Activated B cell treated with CpG ODN at 0.5 μM for 24 hours (primary cell): ENCODE measurements at regions not wholly inside any gene's neighbourhood (a gene's known extent, or its start where the extent isn't known, plus 50 kb on each side); places are given as distances from the start of the nearest gene placed in this dataset.

Experiments used
- ATAC-seq: fragments of 200-7000 bp; cut with Tn5 transposase; one replicate; pipeline ENCODE4 v1.10.0; 2021; ENCODE audit warnings: low read depth, mild to moderate bottlenecking, moderate library complexity
- CTCF ChIA-PET: fragments of 350-600 bp; sonication (Branson Sonifier 250); formaldehyde crosslinking; loops from one replicate; lab custom pipeline; 2021; ENCODE audit warnings: antibody characterized with exemption; lab: Charles Lee
- POLR2A ChIA-PET: fragments of 350-600 bp; sonication (Branson Sonifier 250); formaldehyde crosslinking; loops from one replicate; lab custom pipeline; 2021; ENCODE audit warnings: antibody characterized with exemption; lab: Charles Lee
- DNase-seq: peaks from one replicate; pipeline ENCODE4 v3.0.0; 2022
- H3K27ac Mint-ChIP-seq: one replicate; pipeline ENCODE4 v1.8.0; 2020; ENCODE audit warnings: mixed read lengths
- H3K27me3 Mint-ChIP-seq: one replicate; pipeline ENCODE4 v1.8.0; 2021; ENCODE audit warnings: mixed read lengths
- H3K36me3 Mint-ChIP-seq: one replicate; pipeline ENCODE4 v1.8.0; 2021; ENCODE audit warnings: low read depth, mixed read lengths
- H3K4me1 Mint-ChIP-seq: one replicate; pipeline ENCODE4 v1.8.0; 2021; ENCODE audit warnings: mixed read lengths
- H3K4me3 Mint-ChIP-seq: one replicate; pipeline ENCODE4 v1.8.0; 2020; ENCODE audit warnings: mild to moderate bottlenecking, mixed read lengths
- H3K9me3 Mint-ChIP-seq: one replicate; pipeline ENCODE4 v1.8.0; 2020; ENCODE audit warnings: mixed read lengths
- intact Hi-C: fragments of 100-400 bp; cut with micrococcal nuclease; formaldehyde crosslinking; loops from one replicate; pipeline ENCODE4 v1.15.1; 2024
- TF ChIP-seq, protein P1 (sequence below): fragments of 200-600 bp; IDR thresholded peaks from one replicate; pipeline ENCODE4 v1.8.0; 2022; ENCODE audit warnings: antibody characterized with exemption, mild to moderate bottlenecking

DNA sequence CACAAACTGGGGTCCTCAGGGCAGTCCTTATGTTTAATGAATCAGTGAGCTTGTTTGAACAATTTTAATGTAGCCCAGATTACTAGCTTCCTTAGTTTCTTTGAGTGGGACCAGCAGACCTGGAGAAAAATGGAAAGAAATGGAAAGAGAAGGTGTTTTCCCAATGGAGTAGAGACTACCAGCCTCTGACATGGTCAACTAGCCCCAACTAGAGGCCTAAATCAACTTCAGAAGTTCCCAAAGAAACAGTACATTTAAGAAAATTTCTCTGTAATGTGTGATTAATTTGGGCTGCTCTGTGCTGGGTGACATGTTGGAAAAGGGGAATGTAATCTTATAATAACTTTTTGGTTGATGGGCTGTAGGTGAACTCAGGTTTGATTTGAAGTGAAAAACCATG is 310.9 kb downstream of the MFSD1 start:
- ChIA-PET CTCF (no interaction called here), POLR2A (no interaction called here)
- DNase-seq (no peak), ATAC-seq (no peak)
- Mint-ChIP-seq H3K27ac (no peak overlapping the region), H3K27me3 (no peaks in the 10 kb centered on the region), H3K36me3 (no peaks in the 10 kb centered on the region), H3K4me1 (peaks cover 3% of the 10 kb centered on the region), H3K9me3 (no peaks in the 10 kb centered on the region), H3K4me3 (no peak overlapping the region)
- TF ChIP-seq, protein P1, sequence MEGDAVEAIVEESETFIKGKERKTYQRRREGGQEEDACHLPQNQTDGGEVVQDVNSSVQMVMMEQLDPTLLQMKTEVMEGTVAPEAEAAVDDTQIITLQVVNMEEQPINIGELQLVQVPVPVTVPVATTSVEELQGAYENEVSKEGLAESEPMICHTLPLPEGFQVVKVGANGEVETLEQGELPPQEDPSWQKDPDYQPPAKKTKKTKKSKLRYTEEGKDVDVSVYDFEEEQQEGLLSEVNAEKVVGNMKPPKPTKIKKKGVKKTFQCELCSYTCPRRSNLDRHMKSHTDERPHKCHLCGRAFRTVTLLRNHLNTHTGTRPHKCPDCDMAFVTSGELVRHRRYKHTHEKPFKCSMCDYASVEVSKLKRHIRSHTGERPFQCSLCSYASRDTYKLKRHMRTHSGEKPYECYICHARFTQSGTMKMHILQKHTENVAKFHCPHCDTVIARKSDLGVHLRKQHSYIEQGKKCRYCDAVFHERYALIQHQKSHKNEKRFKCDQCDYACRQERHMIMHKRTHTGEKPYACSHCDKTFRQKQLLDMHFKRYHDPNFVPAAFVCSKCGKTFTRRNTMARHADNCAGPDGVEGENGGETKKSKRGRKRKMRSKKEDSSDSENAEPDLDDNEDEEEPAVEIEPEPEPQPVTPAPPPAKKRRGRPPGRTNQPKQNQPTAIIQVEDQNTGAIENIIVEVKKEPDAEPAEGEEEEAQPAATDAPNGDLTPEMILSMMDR, result no peak
- intact Hi-C loops, result no loop called here

DNA sequence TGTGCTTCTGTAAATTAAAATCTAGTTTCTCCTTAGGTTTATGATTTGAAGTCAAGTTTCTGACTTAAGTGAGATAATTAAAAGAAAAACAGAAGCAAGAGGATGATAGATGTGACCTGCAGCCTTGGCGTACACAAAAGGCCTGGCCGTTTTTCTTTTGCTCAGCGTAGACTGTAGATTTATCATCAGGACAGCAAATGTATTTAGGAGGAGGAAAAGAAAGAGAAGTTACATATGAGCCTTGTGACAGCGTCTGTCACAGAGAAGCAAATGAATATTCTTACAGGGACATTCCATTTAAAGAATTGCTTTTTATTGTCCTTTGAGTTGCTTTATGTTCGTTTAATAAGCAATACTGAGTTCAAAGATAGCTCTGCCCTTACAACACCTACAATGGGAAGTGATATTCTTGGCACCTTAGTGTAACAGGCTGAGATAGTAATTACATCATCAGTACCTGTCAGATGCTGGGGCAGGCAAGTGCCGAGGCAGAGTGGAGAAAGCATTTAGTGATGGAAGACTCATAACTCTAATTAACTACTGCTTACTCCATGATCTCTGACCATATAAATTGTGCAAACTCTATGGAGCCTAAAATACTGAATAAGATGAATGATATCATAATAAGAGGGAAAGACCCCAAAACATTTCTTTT is 311.5 kb downstream of the MFSD1 start:
- CTCF ChIA-PET, result no interaction called here
- peaks cover 3% of the 10 kb centered on the region for H3K4me1 Mint-ChIP-seq

DNA sequence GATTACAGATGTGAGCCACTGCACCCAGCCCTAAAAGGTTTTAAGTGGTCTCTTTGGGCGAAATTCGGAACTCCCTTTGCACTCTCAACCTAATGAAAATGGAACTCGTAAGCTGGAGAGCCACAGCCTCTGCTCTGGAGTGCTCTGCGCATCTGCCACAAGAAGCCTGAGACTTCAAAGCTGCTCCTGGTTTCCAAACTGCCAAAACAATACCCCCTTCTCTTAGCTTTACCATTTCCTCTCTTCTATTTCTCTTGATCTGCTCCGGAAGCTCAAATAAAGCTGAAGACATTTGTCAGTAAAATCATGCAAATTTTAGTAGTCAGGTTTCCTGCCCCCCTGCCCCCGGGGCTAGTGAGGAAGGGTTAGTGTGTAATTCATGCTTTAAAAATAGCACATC is 312.7 kb downstream of the MFSD1 start:
- intact Hi-C loops, result no loop called here
- no peak overlapping the region for H3K4me3 Mint-ChIP-seq

More for the DNA sequence above, 311.5 kb downstream of the MFSD1 start:
- Mint-ChIP-seq H3K27ac (no peak overlapping the region), H3K4me3 (no peak overlapping the region), H3K27me3 (no peaks in the 10 kb centered on the region), H3K36me3 (no peaks in the 10 kb centered on the region), H3K9me3 (no peaks in the 10 kb centered on the region)
- POLR2A ChIA-PET, result no interaction called here
- no peak for ATAC-seq
- TF ChIP-seq, protein P1, result no peak
- DNase-seq, result no peak
- intact Hi-C loops, result no loop called here

DNA sequence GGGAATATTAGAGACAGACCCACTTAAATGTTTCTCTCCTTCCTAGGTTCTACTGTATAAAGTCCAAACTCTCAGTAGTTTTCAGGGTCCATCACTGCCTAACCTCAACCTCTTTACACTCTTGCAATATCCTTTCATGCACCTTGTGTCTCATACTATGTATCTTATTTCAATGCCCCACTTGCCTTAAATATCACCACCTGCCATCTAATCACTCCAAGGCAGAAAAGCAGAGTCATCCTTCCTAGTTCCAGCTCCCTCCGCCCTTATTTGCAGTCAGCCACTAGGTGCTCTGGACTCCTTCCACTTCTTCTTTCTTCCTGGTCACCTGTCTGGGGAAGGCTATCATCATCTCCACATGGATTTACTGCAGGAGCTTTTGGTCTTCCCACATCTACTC is 322.0 kb downstream of the MFSD1 start:
- no peaks in the 10 kb centered on the region for H3K9me3 Mint-ChIP-seq
- CTCF ChIA-PET, result no interaction called here

More for the DNA sequence above, 312.7 kb downstream of the MFSD1 start:
- Mint-ChIP-seq H3K4me1 (peaks cover 3% of the 10 kb centered on the region), H3K36me3 (no peaks in the 10 kb centered on the region), H3K9me3 (no peaks in the 10 kb centered on the region), H3K27ac (no peak overlapping the region), H3K27me3 (no peaks in the 10 kb centered on the region)
- POLR2A ChIA-PET, result no interaction called here
- ATAC-seq (no peak), DNase-seq (no peak)
- TF ChIP-seq, protein P1, result no peak
- CTCF ChIA-PET, result no interaction called here

DNA sequence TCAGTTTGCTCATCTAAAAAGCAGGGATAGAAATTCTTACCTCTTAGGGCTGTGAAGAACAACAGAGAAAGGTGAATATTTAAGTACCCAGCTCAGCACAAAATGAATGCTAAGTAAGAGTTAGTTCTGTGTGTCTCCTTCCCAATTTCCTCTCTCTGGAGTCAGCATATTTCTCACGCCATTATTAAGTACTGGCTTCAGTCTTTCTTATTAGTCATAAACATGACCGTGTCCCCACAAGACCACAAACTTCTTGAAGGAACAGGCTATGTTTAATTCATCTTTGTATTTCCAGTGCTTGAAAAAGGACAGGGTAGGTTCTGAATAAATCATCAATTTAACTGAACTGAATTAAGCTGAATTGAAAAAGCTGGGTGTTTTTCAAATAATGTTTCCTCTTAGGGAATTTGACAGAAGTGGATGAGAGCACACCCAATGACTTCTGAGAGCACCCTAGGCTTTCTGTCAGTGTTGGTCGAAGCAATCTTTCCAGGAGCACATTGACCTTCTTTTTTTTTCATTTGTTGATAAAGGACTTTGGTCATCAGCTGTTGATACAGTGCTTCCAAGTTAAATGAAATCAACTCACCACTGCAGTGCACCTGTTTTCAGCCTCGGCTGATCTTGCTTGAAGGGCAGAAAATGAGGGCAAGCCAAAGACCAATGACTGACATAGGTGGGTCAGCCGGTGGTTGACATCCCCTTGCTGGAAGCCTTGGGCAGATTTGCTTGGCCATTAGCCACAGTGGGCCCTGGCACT is 324.6 kb downstream of the MFSD1 start:
- CTCF ChIA-PET, result interaction anchor here (1.3 kb wide), 1 partner anchor 134 kb away, joined by 4 read pairs; no protein-coding TSS in a partner anchor
- H3K9me3 Mint-ChIP-seq, result no peaks in the 10 kb centered on the region
- peaks cover 4% of the 10 kb centered on the region for H3K27me3 Mint-ChIP-seq
- intact Hi-C loops, result no loop called here
- ATAC-seq (no peak), DNase-seq (no peak)
- H3K27ac Mint-ChIP-seq, result no peak overlapping the region
- no peak overlapping the region for H3K4me3 Mint-ChIP-seq
- no peaks in the 10 kb centered on the region for H3K4me1 Mint-ChIP-seq
- TF ChIP-seq, protein P1, result no peak
- POLR2A ChIA-PET, result no interaction called here
- H3K36me3 Mint-ChIP-seq, result no peaks in the 10 kb centered on the region

More for the DNA sequence above, 322.0 kb downstream of the MFSD1 start:
- TF ChIP-seq, protein P1, result no peak
- Mint-ChIP-seq H3K27me3 (peaks cover 4% of the 10 kb centered on the region), H3K27ac (no peak overlapping the region), H3K4me3 (no peak overlapping the region), H3K4me1 (no peaks in the 10 kb centered on the region), H3K36me3 (no peaks in the 10 kb centered on the region)
- ATAC-seq, result no peak
- intact Hi-C loops, result no loop called here
- POLR2A ChIA-PET, result no interaction called here
- DNase-seq, result no peak
